GM12878 (cell line): ENCODE measurements at regions not wholly inside any gene's neighbourhood (a gene's known extent, or its start where the extent isn't known, plus 50 kb on each side); places are given as distances from the start of the nearest gene placed in this dataset.
A peak's percentile ranks its signal among the peaks of the same experiment; 100 is the strongest.

Experiments
- ATAC-seq: fragments of 200-7000 bp; cut with Tn5 transposase; 3 replicates; pipeline ENCODE4 v1.9.1; 2020; ENCODE audit warnings: mild to moderate bottlenecking, moderate library complexity
- BruUV-seq: library from RNA; stranded (reverse); fragments of 400-500 nt; replicated peaks from 2 replicates; lab custom pipeline; 2021; lab: Mats Ljungman, UMichigan
- CTCF ChIA-PET: fragments of 300-600 bp; sonication (Branson Sonifier 250); formaldehyde crosslinking; extraction: SDS; loops from one replicate; lab custom pipeline; 2021; ENCODE audit warnings: inconsistent platforms; lab: Yijun Ruan, JAX
- POLR2A ChIA-PET: fragments of 350-600 bp; formaldehyde crosslinking; extraction: SDS; loops from one replicate; lab custom pipeline; 2021; ENCODE audit warnings: inconsistent platforms; lab: Charles Lee
- RAD21 ChIA-PET: fragments of 300-600 bp; sonication (Branson Sonifier 250); formaldehyde crosslinking; loops from one replicate; lab custom pipeline; 2023; ENCODE audit warnings: antibody characterized with exemption; ENCODE audit not compliant: unreplicated experiment; lab: Charles Lee
- SMC1A ChIA-PET: fragments of 300-600 bp; sonication (Branson Sonifier 250); formaldehyde crosslinking; loops from one replicate; lab custom pipeline; 2023; ENCODE audit not compliant: unreplicated experiment, uncharacterized antibody; lab: Charles Lee
- DNase-seq: peaks from one replicate; pipeline ENCODE4 v3.0.0-alpha.2; 2011; ENCODE audit warnings: low read depth, low spot score
- FAIRE-seq: peaks from 3 replicates; lab custom pipeline; 2011; peaks lifted over from hg19 to GRCh38; lab: Jason Lieb, UNC
- H2AFZ ChIP-seq: 2 replicates; pipeline ENCODE4 v1.6.0; 2011; ENCODE audit warnings: low read depth, low read length, control low read depth; ENCODE audit not compliant: control insufficient read depth
- H3K27ac ChIP-seq: 2 replicates; pipeline ENCODE4 v1.5.1; 2011; ENCODE audit warnings: control low read depth; ENCODE audit not compliant: control insufficient read depth, insufficient read depth
- H3K27me3 ChIP-seq, 2 experiments: replicated peaks in 1 of 2; 2 replicates each; pipeline versions ENCODE4 v1.6.0 to v1.6.1; 2011; ENCODE audit warnings: low read length in 1 of 2; ENCODE audit not compliant: control insufficient read depth in 2 of 2, insufficient read depth in 2 of 2
- H3K36me3 ChIP-seq, 2 experiments: 2 replicates each; pipeline ENCODE4 v1.5.1; 2011; ENCODE audit warnings: low read length in 1 of 2; ENCODE audit not compliant: control insufficient read depth in 2 of 2, insufficient read depth in 2 of 2
- H3K4me1 ChIP-seq: 2 replicates; pipeline ENCODE4 v1.6.1; 2011; ENCODE audit warnings: mild to moderate bottlenecking, low read length, moderate library complexity, mixed read lengths; ENCODE audit not compliant: control insufficient read depth, insufficient read depth
- H3K4me2 ChIP-seq: 2 replicates; pipeline ENCODE4 v1.6.0; 2011; ENCODE audit warnings: control low read depth; ENCODE audit not compliant: control insufficient read depth, insufficient read depth
- H3K4me3 ChIP-seq: fragments of 200-600 bp; sonication (generic); 2 replicates; pipeline ENCODE4 v1.5.1; 2016
- H3K79me2 ChIP-seq: 2 replicates; pipeline ENCODE4 v1.6.0; 2011; ENCODE audit warnings: low read length; ENCODE audit not compliant: control insufficient read depth, insufficient read depth
- H3K9ac ChIP-seq: 2 replicates; pipeline ENCODE4 v1.8.0; 2011; ENCODE audit warnings: low read length, control low read depth, mixed read lengths; ENCODE audit not compliant: control insufficient read depth, insufficient read depth
- H3K9me3 ChIP-seq: replicated peaks from 3 replicates; pipeline ENCODE4 v1.5.1; 2011; ENCODE audit warnings: mild to moderate bottlenecking, low read length; ENCODE audit not compliant: control insufficient read depth, insufficient read depth
- H4K20me1 ChIP-seq: 2 replicates; pipeline ENCODE4 v1.6.0; 2011; ENCODE audit not compliant: control insufficient read depth, insufficient read depth
- HDAC6 ChIP-seq: fragments of 200-600 bp; sonication (generic); IDR thresholded peaks from one replicate; pipeline ENCODE4 v1.8.0; 2017; ENCODE audit warnings: antibody characterized with exemption; ENCODE audit not compliant: unreplicated experiment
- KAT2A ChIP-seq: conservative IDR thresholded peaks from 2 replicates; pipeline ENCODE4 v1.6.1; 2011; ENCODE audit warnings: low read depth, low read length; ENCODE audit not compliant: control insufficient read depth
- RAD21 ChIP-seq: IDR thresholded peaks from 2 replicates; pipeline ENCODE4 v1.6.1; 2011; ENCODE audit warnings: mild to moderate bottlenecking, low read depth, low read length, moderate library complexity; ENCODE audit not compliant: insufficient read depth
- REST ChIP-seq: IDR thresholded peaks from 2 replicates; pipeline ENCODE4 v1.6.1; 2012; ENCODE audit warnings: mild to moderate bottlenecking, low read depth, low read length
- SIN3A ChIP-seq: IDR thresholded peaks from 2 replicates; pipeline ENCODE4 v1.6.1; 2012; ENCODE audit warnings: low read depth, low read length, improper control_type of control experiment
- TBL1XR1 ChIP-seq: IDR thresholded peaks from 2 replicates; pipeline ENCODE4 v1.6.1; 2012; ENCODE audit warnings: low read depth, low read length, improper control_type of control experiment
- WRNIP1 ChIP-seq: IDR thresholded peaks from 2 replicates; pipeline ENCODE4 v1.6.1; 2011; ENCODE audit warnings: low read depth, low read length, improper control_type of control experiment, borderline replicate concordance
- ZSCAN29 ChIP-seq: fragments of 450-650 bp; IDR thresholded peaks from 2 replicates; pipeline ENCODE4 v1.6.1; 2017; ENCODE audit warnings: mild to moderate bottlenecking, moderate library complexity
- in situ Hi-C: fragments of 300-500 bp; cut with MboI; formaldehyde crosslinking; loops from 9 replicates; pipeline ENCODE4 v1.14.3; 2018; ENCODE audit warnings: mixed read lengths
- intact Hi-C: fragments of 100-400 bp; cut with micrococcal nuclease; formaldehyde crosslinking; loops from one replicate; pipeline ENCODE4 v1.14.2; 2022; ENCODE audit not compliant: unreplicated experiment
- TF ChIP-seq, protein P1 (sequence below): fragments of 450-650 bp; IDR thresholded peaks from 2 replicates; pipeline ENCODE4 v1.6.1; 2018; ENCODE audit warnings: mild to moderate bottlenecking, low read depth, moderate library complexity; ENCODE audit not compliant: partially characterized antibody

DNA sequence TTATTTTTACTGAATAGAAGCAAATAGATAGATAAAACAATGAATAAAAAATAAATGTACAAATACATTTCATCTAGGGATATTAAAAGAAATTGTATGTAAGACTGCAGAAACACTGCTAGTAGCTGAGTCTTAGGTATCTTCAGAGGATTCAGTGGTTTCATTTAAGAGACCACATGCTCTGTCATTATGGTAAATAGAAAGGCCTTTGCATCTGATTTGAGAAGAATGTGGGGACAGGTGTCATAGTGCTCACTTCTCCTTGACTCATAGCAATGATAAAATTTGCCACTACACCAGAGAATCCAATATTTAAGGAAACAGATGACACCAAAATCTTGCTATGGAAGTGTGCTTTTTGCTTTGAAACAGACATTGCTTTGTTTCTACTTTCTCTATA lies 59.8 kb upstream of the PPP1R2C start (continued):
- TF ChIP-seq, protein P1, sequence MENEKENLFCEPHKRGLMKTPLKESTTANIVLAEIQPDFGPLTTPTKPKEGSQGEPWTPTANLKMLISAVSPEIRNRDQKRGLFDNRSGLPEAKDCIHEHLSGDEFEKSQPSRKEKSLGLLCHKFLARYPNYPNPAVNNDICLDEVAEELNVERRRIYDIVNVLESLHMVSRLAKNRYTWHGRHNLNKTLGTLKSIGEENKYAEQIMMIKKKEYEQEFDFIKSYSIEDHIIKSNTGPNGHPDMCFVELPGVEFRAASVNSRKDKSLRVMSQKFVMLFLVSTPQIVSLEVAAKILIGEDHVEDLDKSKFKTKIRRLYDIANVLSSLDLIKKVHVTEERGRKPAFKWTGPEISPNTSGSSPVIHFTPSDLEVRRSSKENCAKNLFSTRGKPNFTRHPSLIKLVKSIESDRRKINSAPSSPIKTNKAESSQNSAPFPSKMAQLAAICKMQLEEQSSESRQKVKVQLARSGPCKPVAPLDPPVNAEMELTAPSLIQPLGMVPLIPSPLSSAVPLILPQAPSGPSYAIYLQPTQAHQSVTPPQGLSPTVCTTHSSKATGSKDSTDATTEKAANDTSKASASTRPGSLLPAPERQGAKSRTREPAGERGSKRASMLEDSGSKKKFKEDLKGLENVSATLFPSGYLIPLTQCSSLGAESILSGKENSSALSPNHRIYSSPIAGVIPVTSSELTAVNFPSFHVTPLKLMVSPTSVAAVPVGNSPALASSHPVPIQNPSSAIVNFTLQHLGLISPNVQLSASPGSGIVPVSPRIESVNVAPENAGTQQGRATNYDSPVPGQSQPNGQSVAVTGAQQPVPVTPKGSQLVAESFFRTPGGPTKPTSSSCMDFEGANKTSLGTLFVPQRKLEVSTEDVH = no peak
- TF ChIP-seq, all 136 proteins: peak for 4

DNA sequence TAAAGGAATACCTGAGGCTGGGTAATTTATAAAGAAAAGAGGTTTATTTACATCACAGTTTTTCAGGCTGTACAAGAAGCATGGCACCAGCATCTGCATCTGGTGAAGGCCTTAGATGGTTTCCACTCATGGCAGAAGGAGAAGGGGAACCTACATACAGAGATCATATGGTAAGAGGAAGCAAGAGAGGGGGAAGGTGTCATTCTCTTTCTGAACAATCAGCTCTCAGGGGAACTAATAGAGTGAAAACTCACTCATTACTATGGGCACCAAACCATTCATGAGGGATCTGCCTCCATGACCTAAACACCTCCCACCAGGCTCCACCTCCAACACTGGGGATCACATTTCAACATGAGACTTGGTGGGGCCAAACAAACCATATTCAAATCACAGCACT lies 61.7 kb upstream of the PPP1R2C start:
- POLR2A ChIA-PET = no interaction called here
- H3K9ac ChIP-seq = no peak overlapping the region
- SMC1A ChIA-PET = interaction anchor here (2.2 kb wide), 1 partner anchor 30 kb away, joined by 8 read pairs; no protein-coding TSS in a partner anchor
- intact Hi-C loops (loop anchor here (10.0 kb wide), 1 partner anchor 95 kb away; no protein-coding TSS in a partner anchor), in situ Hi-C loops (no loop called here)
- no TSS peak for BruUV-seq
- H3K4me3 ChIP-seq = no peak overlapping the region
- H3K4me1 ChIP-seq = no peaks in the 10 kb centered on the region
- no peaks in the 10 kb centered on the region for H3K36me3 ChIP-seq
- no peaks in the 10 kb centered on the region for H3K79me2 ChIP-seq
- RAD21 ChIA-PET = no interaction called here
- FAIRE-seq (no peak), ATAC-seq (peak; percentile 54), DNase-seq (no peak)
- H3K4me2 ChIP-seq = no peak overlapping the region
- H2AFZ ChIP-seq = no peak overlapping the region
- no peaks in the 10 kb centered on the region for H3K27me3 ChIP-seq
- TF ChIP-seq WRNIP1 (no peak), KAT2A (no peak), TBL1XR1 (no peak), REST (no peak), ZSCAN29 (no peak), RAD21 (no peak), HDAC6 (no peak), SIN3A (no peak)
- H3K27ac ChIP-seq = no peak overlapping the region
- CTCF ChIA-PET = no interaction called here
- no peaks in the 10 kb centered on the region for H4K20me1 ChIP-seq
- no peaks in the 10 kb centered on the region; the same call in 2 of the 3 replicates for H3K9me3 ChIP-seq
